Activated T-cell treated with anti-CD3 and anti-CD28 coated beads, Interleukin-2, amount 50 U/mL, for 24 hours (primary cell): ENCODE measurements at regions not wholly inside any gene's neighbourhood (a gene's known extent, or its start where the extent isn't known, plus 50 kb on each side); places are given as distances from the start of the nearest gene placed in this dataset.
"Not testable (repeated sequence)": the region's sequence is repeated elsewhere in the genome, so short reads cannot be mapped to it uniquely, and the experiment has no call there.

Experiments used
- DNase-seq: peaks from one replicate; pipeline ENCODE4 v3.0.0-alpha.2; 2020
- H3K27ac Mint-ChIP-seq: 2 replicates; pipeline ENCODE4 v1.8.0; 2020; ENCODE audit warnings: mild to moderate bottlenecking, mixed read lengths
- H3K27me3 Mint-ChIP-seq: 2 replicates; pipeline ENCODE4 v1.8.0; 2020; ENCODE audit warnings: mixed read lengths
- H3K36me3 Mint-ChIP-seq: 2 replicates; pipeline ENCODE4 v1.8.0; 2020; ENCODE audit warnings: low read depth, mixed read lengths
- H3K4me1 Mint-ChIP-seq: 2 replicates; pipeline ENCODE4 v1.8.0; 2020; ENCODE audit warnings: low read depth, mixed read lengths
- H3K4me3 Mint-ChIP-seq: 2 replicates; pipeline ENCODE4 v1.8.0; 2020; ENCODE audit warnings: mild to moderate bottlenecking, moderate library complexity, mixed read lengths
- H3K9me3 Mint-ChIP-seq: 2 replicates; pipeline ENCODE4 v1.8.0; 2020; ENCODE audit warnings: mixed read lengths

- H3K36me3 Mint-ChIP-seq: no peaks in the 10 kb centered on the region
- no peak overlapping the region for H3K4me3 Mint-ChIP-seq
- no peaks in the 10 kb centered on the region for H3K4me1 Mint-ChIP-seq
- H3K9me3 Mint-ChIP-seq: no peaks in the 10 kb centered on the region
- DNase-seq: no peak
- H3K27ac Mint-ChIP-seq: no peak overlapping the region
- no peaks in the 10 kb centered on the region for H3K27me3 Mint-ChIP-seq
Measured at GRCh38 chr4:106801386-106801785, 234.7 kb downstream of the DKK2 start.

GRCh38 chr4:106796876-106797275 lies 239.2 kb downstream of the DKK2 start:
- no peak for DNase-seq
- H3K36me3 Mint-ChIP-seq: no peaks in the 10 kb centered on the region
- no peak overlapping the region for H3K4me3 Mint-ChIP-seq
- no peaks in the 10 kb centered on the region for H3K4me1 Mint-ChIP-seq
- H3K9me3 Mint-ChIP-seq: peaks cover 5% of the 10 kb centered on the region
- no peak overlapping the region for H3K27ac Mint-ChIP-seq
- H3K27me3 Mint-ChIP-seq: no peaks in the 10 kb centered on the region

- H3K9me3 Mint-ChIP-seq: peaks cover 8% of the 10 kb centered on the region
- H3K4me3 Mint-ChIP-seq: no peak overlapping the region
- no peaks in the 10 kb centered on the region for H3K27me3 Mint-ChIP-seq
- no peak for DNase-seq
- H3K36me3 Mint-ChIP-seq: no peaks in the 10 kb centered on the region
- no peaks in the 10 kb centered on the region for H3K4me1 Mint-ChIP-seq
- no peak overlapping the region for H3K27ac Mint-ChIP-seq
Measured at GRCh38 chr4:106795326-106795725, 240.8 kb downstream of the DKK2 start.

- Mint-ChIP-seq H3K4me3 (no peak overlapping the region), H3K4me1 (no peaks in the 10 kb centered on the region), H3K36me3 (no peaks in the 10 kb centered on the region), H3K27me3 (no peaks in the 10 kb centered on the region), H3K27ac (no peak overlapping the region), H3K9me3 (peaks cover 10% of the 10 kb centered on the region)
- no peak for DNase-seq
Measured at GRCh38 chr4:106793933-106794332, 242.2 kb downstream of the DKK2 start.

- Mint-ChIP-seq H3K27me3 (no peaks in the 10 kb centered on the region), H3K4me3 (no peak overlapping the region), H3K36me3 (no peaks in the 10 kb centered on the region), H3K4me1 (no peaks in the 10 kb centered on the region), H3K9me3 (peaks cover 10% of the 10 kb centered on the region), H3K27ac (no peak overlapping the region)
- no peak for DNase-seq
Measured at GRCh38 chr4:106775636-106776035, 260.5 kb downstream of the DKK2 start.

GRCh38 chr4:106774055-106774454 lies 262.1 kb downstream of the DKK2 start:
- H3K36me3 Mint-ChIP-seq, DNase-seq, H3K4me3 Mint-ChIP-seq, H3K27me3 Mint-ChIP-seq, H3K4me1 Mint-ChIP-seq, H3K9me3 Mint-ChIP-seq, H3K27ac Mint-ChIP-seq: not testable (repeated sequence)

- peaks cover 5% of the 10 kb centered on the region for H3K9me3 Mint-ChIP-seq
- H3K4me1 Mint-ChIP-seq: no peaks in the 10 kb centered on the region
- DNase-seq: no peak
- no peak overlapping the region for H3K4me3 Mint-ChIP-seq
- H3K27me3 Mint-ChIP-seq: no peaks in the 10 kb centered on the region
- no peaks in the 10 kb centered on the region for H3K36me3 Mint-ChIP-seq
- H3K27ac Mint-ChIP-seq: no peak overlapping the region
Measured at GRCh38 chr4:106773076-106773905, 262.8 kb downstream of the DKK2 start.

- Mint-ChIP-seq H3K36me3 (no peaks in the 10 kb centered on the region), H3K27ac (no peak overlapping the region), H3K4me3 (no peak overlapping the region), H3K4me1 (no peaks in the 10 kb centered on the region), H3K27me3 (no peaks in the 10 kb centered on the region), H3K9me3 (peaks cover 5% of the 10 kb centered on the region)
- DNase-seq: no peak
Measured at GRCh38 chr4:106767991-106768390, 268.1 kb downstream of the DKK2 start.

- H3K27ac Mint-ChIP-seq: no peak overlapping the region
- H3K27me3 Mint-ChIP-seq: no peaks in the 10 kb centered on the region
- no peak for DNase-seq
- H3K4me3 Mint-ChIP-seq: no peak overlapping the region
- H3K9me3 Mint-ChIP-seq: peaks cover 5% of the 10 kb centered on the region
- H3K36me3 Mint-ChIP-seq: no peaks in the 10 kb centered on the region
- no peaks in the 10 kb centered on the region for H3K4me1 Mint-ChIP-seq
Measured at GRCh38 chr4:106766519-106766918, 269.6 kb downstream of the DKK2 start.

GRCh38 chr4:106764774-106765173 lies 271.3 kb downstream of the DKK2 start:
- Mint-ChIP-seq H3K27me3 (no peaks in the 10 kb centered on the region), H3K9me3 (no peaks in the 10 kb centered on the region), H3K4me1 (no peaks in the 10 kb centered on the region), H3K4me3 (no peak overlapping the region), H3K36me3 (no peaks in the 10 kb centered on the region), H3K27ac (no peak overlapping the region)
- DNase-seq: no peak

GRCh38 chr4:106762666-106763443 lies 273.3 kb downstream of the DKK2 start:
- Mint-ChIP-seq H3K27me3 (no peaks in the 10 kb centered on the region), H3K36me3 (no peaks in the 10 kb centered on the region), H3K9me3 (no peaks in the 10 kb centered on the region), H3K4me1 (no peaks in the 10 kb centered on the region), H3K27ac (no peak overlapping the region), H3K4me3 (no peak overlapping the region)
- no peak for DNase-seq

- H3K27me3 Mint-ChIP-seq: no peaks in the 10 kb centered on the region
- H3K4me1 Mint-ChIP-seq: no peaks in the 10 kb centered on the region
- H3K9me3 Mint-ChIP-seq: no peaks in the 10 kb centered on the region
- DNase-seq: no peak
- H3K36me3 Mint-ChIP-seq: no peaks in the 10 kb centered on the region
- no peak overlapping the region for H3K27ac Mint-ChIP-seq
- H3K4me3 Mint-ChIP-seq: no peak overlapping the region
Measured at GRCh38 chr4:106753426-106753825, 282.7 kb downstream of the DKK2 start.

GRCh38 chr4:106746451-106746850 lies 289.7 kb downstream of the DKK2 start:
- Mint-ChIP-seq H3K36me3 (no peaks in the 10 kb centered on the region), H3K4me1 (no peaks in the 10 kb centered on the region), H3K27me3 (no peaks in the 10 kb centered on the region), H3K27ac (no peak overlapping the region), H3K4me3 (no peak overlapping the region), H3K9me3 (peaks cover 2% of the 10 kb centered on the region)
- DNase-seq: no peak

- no peaks in the 10 kb centered on the region for H3K9me3 Mint-ChIP-seq
- H3K4me3 Mint-ChIP-seq: no peak overlapping the region
- no peaks in the 10 kb centered on the region for H3K36me3 Mint-ChIP-seq
Measured at GRCh38 chr4:106738121-106738520, 298.0 kb downstream of the DKK2 start.

GRCh38 chr4:106718548-106718947 lies 317.6 kb downstream of the DKK2 start:
- DNase-seq: no peak
- peaks cover 10% of the 10 kb centered on the region for H3K9me3 Mint-ChIP-seq
- no peaks in the 10 kb centered on the region for H3K36me3 Mint-ChIP-seq
- H3K27ac Mint-ChIP-seq: no peak overlapping the region
- no peak overlapping the region for H3K4me3 Mint-ChIP-seq
- no peaks in the 10 kb centered on the region for H3K27me3 Mint-ChIP-seq
- H3K4me1 Mint-ChIP-seq: no peaks in the 10 kb centered on the region

More at GRCh38 chr4:106738121-106738520, 298.0 kb downstream of the DKK2 start:
- no peaks in the 10 kb centered on the region for H3K27me3 Mint-ChIP-seq
- H3K4me1 Mint-ChIP-seq: no peaks in the 10 kb centered on the region
- DNase-seq: no peak
- no peak overlapping the region for H3K27ac Mint-ChIP-seq
